ENCODE measurements at regions not wholly inside any gene's neighbourhood (a gene's known extent, or its start where the extent isn't known, plus 50 kb on each side); places are given as distances from the start of the nearest gene placed in this dataset.

- Histone ChIP-seq H3K4me3 (no peak overlapping the region), H3K27ac (no peak overlapping the region), H3K36me3 (no peaks in the 10 kb centered on the region), H3K4me1 (ENCODE audit: control insufficient read depth in 1 of 2, low read depth in 2 of 2) (peaks cover 0 to 3% of the 10 kb centered on the region in 2 donors), H3K27me3 (replicated peaks; ENCODE audit: insufficient read depth) (no peaks in the 10 kb centered on the region), H3K9me3 (no peaks in the 10 kb centered on the region)
- ATAC-seq (ENCODE audit: insufficient number of reproducible peaks, low FRiP score, low read depth) (no peak), DNase-seq (ENCODE audit: low spot score) (no peak)
- no peak for TF ChIP-seq CTCF (IDR thresholded peaks at IDR 0.05)
Observed at GRCh38 chr9:25381141-25381540, 297.1 kb downstream of the TUSC1 start.

- Histone ChIP-seq H3K27ac (no peak overlapping the region), H3K27me3 (replicated peaks; ENCODE audit: insufficient read depth) (no peaks in the 10 kb centered on the region), H3K4me3 (no peak overlapping the region), H3K9me3 (no peaks in the 10 kb centered on the region), H3K36me3 (no peaks in the 10 kb centered on the region), H3K4me1 (ENCODE audit: control insufficient read depth in 1 of 2, low read depth in 2 of 2) (no peaks in the 10 kb centered on the region)
- no peak for TF ChIP-seq CTCF (IDR thresholded peaks at IDR 0.05)
- no peak for DNase-seq (ENCODE audit: low spot score)
- ATAC-seq (ENCODE audit: insufficient number of reproducible peaks, low FRiP score, low read depth): no peak
Observed at GRCh38 chr9:25377039-25377438, 301.2 kb downstream of the TUSC1 start.

GRCh38 chr9:25374281-25374680, 304.0 kb downstream of the TUSC1 start:
- Histone ChIP-seq H3K9me3 (no peaks in the 10 kb centered on the region), H3K4me1 (ENCODE audit: control insufficient read depth in 1 of 2, low read depth in 2 of 2) (no peaks in the 10 kb centered on the region), H3K27ac (no peak overlapping the region), H3K27me3 (replicated peaks; ENCODE audit: insufficient read depth) (no peaks in the 10 kb centered on the region), H3K36me3 (no peaks in the 10 kb centered on the region), H3K4me3 (no peak overlapping the region)
- DNase-seq (ENCODE audit: low spot score) (no peak), ATAC-seq (ENCODE audit: insufficient number of reproducible peaks, low FRiP score, low read depth) (no peak)
- no peak for TF ChIP-seq CTCF (IDR thresholded peaks at IDR 0.05)

- DNase-seq (ENCODE audit: low spot score) (no peak), ATAC-seq (ENCODE audit: insufficient number of reproducible peaks, low FRiP score, low read depth) (no peak)
- no peaks in the 10 kb centered on the region for H3K36me3 ChIP-seq
- no peak overlapping the region for H3K4me3 ChIP-seq
- no peaks in the 10 kb centered on the region for H3K4me1 ChIP-seq (ENCODE audit: control insufficient read depth in 1 of 2, low read depth in 2 of 2)
- no peaks in the 10 kb centered on the region for H3K9me3 ChIP-seq
- no peaks in the 10 kb centered on the region for H3K27me3 ChIP-seq (replicated peaks; ENCODE audit: insufficient read depth)
- H3K27ac ChIP-seq: no peak overlapping the region
- TF ChIP-seq CTCF (IDR thresholded peaks at IDR 0.05): no peak
Observed at GRCh38 chr9:25366906-25367305, 311.3 kb downstream of the TUSC1 start.

GRCh38 chr9:25353783-25354182, 324.5 kb downstream of the TUSC1 start:
- Histone ChIP-seq H3K36me3 (no peaks in the 10 kb centered on the region), H3K9me3 (no peaks in the 10 kb centered on the region), H3K4me3 (no peak overlapping the region), H3K27ac (no peak overlapping the region), H3K4me1 (ENCODE audit: control insufficient read depth in 1 of 2, low read depth in 2 of 2) (no peaks in the 10 kb centered on the region), H3K27me3 (replicated peaks; ENCODE audit: insufficient read depth) (no peaks in the 10 kb centered on the region)
- no peak for TF ChIP-seq CTCF (IDR thresholded peaks at IDR 0.05)
- ATAC-seq (ENCODE audit: insufficient number of reproducible peaks, low FRiP score, low read depth) (no peak), DNase-seq (ENCODE audit: low spot score) (no peak)

Data from thoracic aorta (tissue), 2 donors.